ENCODE measurements at regions not wholly inside any gene's neighbourhood (a gene's known extent, or its start where the extent isn't known, plus 50 kb on each side); places are given as distances from the start of the nearest gene placed in this dataset.
A peak's percentile ranks its signal among the peaks of the same experiment; 100 is the strongest.

GRCh38 chr13:73870036-73870741 lies 264.0 kb downstream of the KLF12 start:
- no peaks in the 10 kb centered on the region for H3K9me3 Mint-ChIP-seq (ENCODE audit: unreplicated experiment)
- H3K4me1 Mint-ChIP-seq (ENCODE audit: insufficient read depth, unreplicated experiment) = peaks cover 6% of the 10 kb centered on the region
- no peaks in the 10 kb centered on the region for H3K27me3 Mint-ChIP-seq (ENCODE audit: insufficient read depth, unreplicated experiment)
- H3K27ac Mint-ChIP-seq (ENCODE audit: low read depth, unreplicated experiment) = no peak overlapping the region
- DNase-seq (ENCODE audit: unreplicated experiment) = peak; percentile 30
- no peaks in the 10 kb centered on the region for H3K36me3 Mint-ChIP-seq (ENCODE audit: insufficient read depth, unreplicated experiment)
- intact Hi-C loops (cut with micrococcal nuclease) = no loop called here
- TF ChIP-seq CTCF (IDR thresholded peaks at IDR 0.05; ENCODE audit: unreplicated experiment) = no peak
- ChIA-PET POLR2A (no interaction called here), CTCF (interaction anchor here (0.6 kb wide), 1 partner anchor 24 kb away, joined by 3 read pairs; no protein-coding TSS in a partner anchor)
- no TSS peak for BruUV-seq (replicated peaks)
- H3K4me3 Mint-ChIP-seq (ENCODE audit: unreplicated experiment) = no peak overlapping the region

DNA sequence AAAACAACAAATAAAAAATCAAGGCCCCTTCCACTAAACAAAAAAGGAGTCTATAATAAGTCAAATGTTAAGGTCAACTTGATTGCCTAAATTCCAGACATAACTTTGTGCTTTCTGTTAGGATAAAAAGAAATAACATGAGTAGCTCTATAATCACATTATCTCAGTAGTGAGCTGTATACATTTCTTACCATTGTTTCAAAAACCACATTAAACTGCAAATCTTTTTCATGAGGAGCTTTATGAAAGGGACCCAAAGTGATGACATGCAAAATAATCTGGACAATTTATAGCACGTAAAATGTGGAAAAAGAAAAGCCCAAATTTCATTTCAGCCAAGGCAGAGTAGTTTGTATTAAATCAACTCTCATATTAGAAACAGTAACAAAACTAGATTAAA lies 269.2 kb downstream of the KLF12 start:
- no peaks in the 10 kb centered on the region for H3K36me3 Mint-ChIP-seq (ENCODE audit: insufficient read depth, unreplicated experiment)
- H3K27me3 Mint-ChIP-seq (ENCODE audit: insufficient read depth, unreplicated experiment) = no peaks in the 10 kb centered on the region
- no peak for DNase-seq (ENCODE audit: unreplicated experiment)
- ChIA-PET POLR2A (no interaction called here), CTCF (no interaction called here)
- no peaks in the 10 kb centered on the region for H3K9me3 Mint-ChIP-seq (ENCODE audit: unreplicated experiment)
- no peak overlapping the region for H3K4me3 Mint-ChIP-seq (ENCODE audit: unreplicated experiment)
- TF ChIP-seq CTCF (IDR thresholded peaks at IDR 0.05; ENCODE audit: unreplicated experiment) = no peak
- H3K4me1 Mint-ChIP-seq (ENCODE audit: insufficient read depth, unreplicated experiment) = peaks cover 4% of the 10 kb centered on the region
- no peak overlapping the region for H3K27ac Mint-ChIP-seq (ENCODE audit: low read depth, unreplicated experiment)
- BruUV-seq (replicated peaks) = no TSS peak
- intact Hi-C loops (cut with micrococcal nuclease) = no loop called here

DNA sequence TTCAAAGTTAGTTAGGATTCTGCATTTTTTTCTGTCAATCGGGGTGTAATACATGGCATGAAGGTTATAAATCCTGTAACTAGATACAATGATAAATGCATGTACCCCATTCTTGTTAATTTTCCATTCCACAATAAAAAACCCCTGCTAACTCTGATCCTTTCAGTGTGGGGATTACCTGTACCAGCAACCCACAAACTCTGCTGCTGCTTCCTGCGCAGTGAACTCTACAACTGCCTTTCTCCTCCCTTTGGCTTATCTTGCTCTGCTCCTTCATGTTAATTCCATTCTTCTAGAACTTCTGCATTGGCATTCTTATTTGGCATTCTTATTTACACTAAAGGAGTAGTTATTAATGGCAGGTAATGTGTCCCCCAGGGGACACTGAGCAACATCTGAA lies 273.1 kb downstream of the KLF12 start:
- Mint-ChIP-seq H3K36me3 (ENCODE audit: insufficient read depth, unreplicated experiment) (no peaks in the 10 kb centered on the region), H3K27me3 (ENCODE audit: insufficient read depth, unreplicated experiment) (no peaks in the 10 kb centered on the region), H3K27ac (ENCODE audit: low read depth, unreplicated experiment) (no peak overlapping the region), H3K4me3 (ENCODE audit: unreplicated experiment) (no peak overlapping the region), H3K9me3 (ENCODE audit: unreplicated experiment) (no peaks in the 10 kb centered on the region), H3K4me1 (ENCODE audit: insufficient read depth, unreplicated experiment) (no peaks in the 10 kb centered on the region)
- no TSS peak for BruUV-seq (replicated peaks)
- POLR2A ChIA-PET = no interaction called here
- TF ChIP-seq CTCF (IDR thresholded peaks at IDR 0.05; ENCODE audit: unreplicated experiment) = no peak
- intact Hi-C loops (cut with micrococcal nuclease) = no loop called here
- no peak for DNase-seq (ENCODE audit: unreplicated experiment)
- CTCF ChIA-PET = no interaction called here

GRCh38 chr13:73860501-73860900 lies 273.7 kb downstream of the KLF12 start:
- no peak overlapping the region for H3K27ac Mint-ChIP-seq (ENCODE audit: low read depth, unreplicated experiment)
- H3K27me3 Mint-ChIP-seq (ENCODE audit: insufficient read depth, unreplicated experiment) = no peaks in the 10 kb centered on the region
- intact Hi-C loops (cut with micrococcal nuclease) = no loop called here
- no peaks in the 10 kb centered on the region for H3K36me3 Mint-ChIP-seq (ENCODE audit: insufficient read depth, unreplicated experiment)
- POLR2A ChIA-PET = no interaction called here
- no peaks in the 10 kb centered on the region for H3K4me1 Mint-ChIP-seq (ENCODE audit: insufficient read depth, unreplicated experiment)
- BruUV-seq (replicated peaks) = no TSS peak
- no peaks in the 10 kb centered on the region for H3K9me3 Mint-ChIP-seq (ENCODE audit: unreplicated experiment)
- CTCF ChIA-PET = interaction anchor here (1.1 kb wide), 1 partner anchor 23 kb away, joined by 3 read pairs; no protein-coding TSS in a partner anchor
- no peak for TF ChIP-seq CTCF (IDR thresholded peaks at IDR 0.05; ENCODE audit: unreplicated experiment)
- no peak for DNase-seq (ENCODE audit: unreplicated experiment)
- no peak overlapping the region for H3K4me3 Mint-ChIP-seq (ENCODE audit: unreplicated experiment)
